ENCODE measurements at regions not wholly inside any gene's neighbourhood (a gene's known extent, or its start where the extent isn't known, plus 50 kb on each side); places are given as distances from the start of the nearest gene placed in this dataset.
"Not testable (repeated sequence)": the region's sequence is repeated elsewhere in the genome, so short reads cannot be mapped to it uniquely, and the experiment has no call there.

GRCh38 chrX:40904739-40905138 is 169.4 kb upstream of the MED14 start:
- in situ Hi-C loops (cut with MboI); RAD21 ChIA-PET (ENCODE audit: unreplicated experiment); H3K4me3 ChIP-seq; H4K20me1 ChIP-seq (ENCODE audit: control insufficient read depth, insufficient read depth); intact Hi-C loops (cut with micrococcal nuclease; ENCODE audit: unreplicated experiment); POLR2A ChIA-PET; H3K4me1 ChIP-seq (ENCODE audit: control insufficient read depth, insufficient read depth, low read length); FAIRE-seq; H3K9me3 ChIP-seq (replicated peaks; ENCODE audit: control insufficient read depth, insufficient read depth, low read length); H3K36me3 ChIP-seq (ENCODE audit: control insufficient read depth in 2 of 2, insufficient read depth in 2 of 2, low read length in 1 of 2); CTCF ChIA-PET; H3K79me2 ChIP-seq (ENCODE audit: control insufficient read depth, insufficient read depth, low read length); H3K27ac ChIP-seq (ENCODE audit: control insufficient read depth, insufficient read depth); BruUV-seq (replicated peaks); ATAC-seq; DNase-seq (ENCODE audit: low read depth, low spot score); H3K4me2 ChIP-seq (ENCODE audit: control insufficient read depth, insufficient read depth); H3K27me3 ChIP-seq (replicated peaks in 1 of 2; ENCODE audit: control insufficient read depth in 2 of 2, insufficient read depth in 2 of 2, low read length in 1 of 2); H2AFZ ChIP-seq (ENCODE audit: control insufficient read depth, low read depth, low read length); H3K9ac ChIP-seq (ENCODE audit: control insufficient read depth, insufficient read depth, low read length): not testable (repeated sequence)
- SMC1A ChIA-PET (ENCODE audit: uncharacterized antibody, unreplicated experiment) = interaction anchor here (0.6 kb wide), 1 partner anchor 214 kb away, joined by 3 read pairs; no protein-coding TSS in a partner anchor

DNA sequence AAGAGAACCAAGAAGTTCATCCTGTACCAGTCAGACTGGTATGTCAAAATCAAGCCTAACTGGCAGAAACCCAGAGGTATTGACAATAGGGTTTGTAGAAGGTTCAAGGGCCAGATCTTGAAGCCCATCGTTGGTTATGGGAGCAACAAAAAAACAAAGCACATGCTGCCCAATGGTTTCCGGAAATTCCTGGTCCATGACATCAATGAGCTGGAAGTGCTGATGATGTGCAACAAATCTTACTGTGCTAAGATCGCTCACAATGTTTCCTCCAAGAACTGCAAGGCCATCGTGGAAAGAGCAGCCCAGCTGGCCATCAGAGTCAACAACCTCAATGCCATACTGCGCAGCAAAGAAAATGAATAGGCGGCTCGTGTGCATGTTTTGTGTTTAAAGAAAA is 172.7 kb upstream of the MED14 start:
- H3K36me3 ChIP-seq (ENCODE audit: control insufficient read depth in 2 of 2, insufficient read depth in 2 of 2, low read length in 1 of 2) = no peaks in the 10 kb centered on the region
- ChIA-PET RAD21 (ENCODE audit: unreplicated experiment) (no interaction called here), POLR2A (no interaction called here), SMC1A (ENCODE audit: uncharacterized antibody, unreplicated experiment) (no interaction called here), CTCF (no interaction called here)
- no peak for TF ChIP-seq TBL1XR1 (IDR thresholded peaks at IDR 0.05; ENCODE audit: low read depth, low read length)
- TF ChIP-seq MTA3 (IDR thresholded peaks at IDR 0.05; ENCODE audit: borderline replicate concordance, low read length) = no peak
- no peak for TF ChIP-seq RFX5 (IDR thresholded peaks at IDR 0.05; ENCODE audit: low read depth, low read length)
- no peak for TF ChIP-seq RAD21 (IDR thresholded peaks at IDR 0.05; ENCODE audit: insufficient read depth, low read depth, low read length)
- H4K20me1 ChIP-seq (ENCODE audit: control insufficient read depth, insufficient read depth) = no peaks in the 10 kb centered on the region
- in situ Hi-C loops (cut with MboI) (no loop called here), intact Hi-C loops (cut with micrococcal nuclease; ENCODE audit: unreplicated experiment) (no loop called here)
- DNase-seq (ENCODE audit: low read depth, low spot score) (no peak), ATAC-seq (no peak), FAIRE-seq (no peak)
- no peaks in the 10 kb centered on the region for H3K27me3 ChIP-seq (replicated peaks in 1 of 2; ENCODE audit: control insufficient read depth in 2 of 2, insufficient read depth in 2 of 2, low read length in 1 of 2)
- H3K4me1 ChIP-seq (ENCODE audit: control insufficient read depth, insufficient read depth, low read length) = no peaks in the 10 kb centered on the region
- 51% methylated on average over 7 of the region's 7 CpGs for WGBS (ENCODE audit: insufficient coverage, insufficient replicate concordance, low lambda C conversion rate, missing lambda C conversion rate)
- no peaks in the 10 kb centered on the region for H3K79me2 ChIP-seq (ENCODE audit: control insufficient read depth, insufficient read depth, low read length)
- no peak overlapping the region for H3K4me2 ChIP-seq (ENCODE audit: control insufficient read depth, insufficient read depth)
- BruUV-seq (replicated peaks) = no TSS peak
- H3K9ac ChIP-seq (ENCODE audit: control insufficient read depth, insufficient read depth, low read length) = no peak overlapping the region
- no peak overlapping the region for H2AFZ ChIP-seq (ENCODE audit: control insufficient read depth, low read depth, low read length)
- H3K9me3 ChIP-seq (replicated peaks; ENCODE audit: control insufficient read depth, insufficient read depth, low read length) = no peaks in the 10 kb centered on the region; the same call in 2 of the 3 replicates
- no peak overlapping the region for H3K4me3 ChIP-seq
- no peak overlapping the region for H3K27ac ChIP-seq (ENCODE audit: control insufficient read depth, insufficient read depth)
